SK-N-SH treated with all-trans-retinoic acid at 6 μM for 48 hours (cell line): ENCODE measurements at regions not wholly inside any gene's neighbourhood (a gene's known extent, or its start where the extent isn't known, plus 50 kb on each side); places are given as distances from the start of the nearest gene placed in this dataset.
"Not testable (repeated sequence)": the region's sequence is repeated elsewhere in the genome, so short reads cannot be mapped to it uniquely, and the experiment has no call there.

ENCODE experiments used
- ATAC-seq: fragments of 200-7000 bp; cut with Tn5 transposase; 3 replicates; pipeline ENCODE4 v1.9.1; 2020; ENCODE audit warnings: mild to moderate bottlenecking, moderate library complexity
- ARNTL ChIP-seq: fragments of 450-650 bp; formaldehyde crosslinking; IDR thresholded peaks from 2 replicates; pipeline ENCODE4 v1.5.0; 2020; ENCODE audit warnings: low read depth, mild to moderate bottlenecking, moderate library complexity, borderline replicate concordance
- BACH2 ChIP-seq: fragments of 250-450 bp; sonication (Bioruptor Pico); IDR thresholded peaks from 2 replicates; pipeline ENCODE4 v1.9.0; 2021; ENCODE audit warnings: mild to moderate bottlenecking, borderline replicate concordance
- CSDC2 ChIP-seq: fragments of 250-450 bp; sonication (Bioruptor Pico); IDR thresholded peaks from 2 replicates; pipeline ENCODE4 v1.5.0; 2020; ENCODE audit warnings: mild to moderate bottlenecking, moderate library complexity
- CSRNP3 ChIP-seq: fragments of 250-450 bp; sonication (Bioruptor Pico); IDR thresholded peaks from 2 replicates; pipeline ENCODE4 v1.5.1; 2021; ENCODE audit warnings: mild to moderate bottlenecking, moderate library complexity
- ESRRG ChIP-seq: fragments of 250-450 bp; sonication (Bioruptor Pico); IDR thresholded peaks from 2 replicates; pipeline ENCODE4 v1.6.1; 2021; ENCODE audit warnings: mild to moderate bottlenecking
- GLIS3 ChIP-seq: fragments of 250-450 bp; sonication (Bioruptor Pico); IDR thresholded peaks from 2 replicates; pipeline ENCODE4 v1.5.0; 2020; ENCODE audit warnings: mild to moderate bottlenecking, moderate library complexity
- ISL1 ChIP-seq: fragments of 250-450 bp; sonication (Bioruptor Pico); IDR thresholded peaks from 2 replicates; pipeline ENCODE4 v2.1.2; 2022; ENCODE audit warnings: mild to moderate bottlenecking, moderate library complexity
- OSR1 ChIP-seq: fragments of 250-450 bp; sonication (Bioruptor Pico); IDR thresholded peaks from 2 replicates; pipeline ENCODE4 v1.8.0; 2022; ENCODE audit warnings: moderate library complexity, mild to moderate bottlenecking, inconsistent platforms
- PATZ1 ChIP-seq: fragments of 250-450 bp; sonication (Bioruptor Pico); IDR thresholded peaks from 2 replicates; pipeline ENCODE4 v1.8.0; 2020; ENCODE audit warnings: mild to moderate bottlenecking, moderate library complexity, borderline replicate concordance
- PPARA ChIP-seq: fragments of 250-450 bp; sonication (Bioruptor Pico); IDR thresholded peaks from 2 replicates; pipeline ENCODE4 v1.5.0; 2020; ENCODE audit warnings: mild to moderate bottlenecking, borderline replicate concordance
- RARB ChIP-seq: fragments of 250-450 bp; sonication (Bioruptor Pico); IDR thresholded peaks from 2 replicates; pipeline ENCODE4 v1.8.0; 2021; ENCODE audit warnings: mild to moderate bottlenecking, moderate library complexity
- SNAI2 ChIP-seq: fragments of 250-450 bp; sonication (Bioruptor Pico); IDR thresholded peaks from 2 replicates; pipeline ENCODE4 v1.5.0; 2020; ENCODE audit warnings: mild to moderate bottlenecking, moderate library complexity
- TCF4 ChIP-seq: fragments of 250-450 bp; sonication (Bioruptor Pico); IDR thresholded peaks from 2 replicates; pipeline ENCODE4 v1.8.0; 2021; ENCODE audit warnings: mild to moderate bottlenecking, moderate library complexity, borderline replicate concordance
- TOX ChIP-seq: fragments of 250-450 bp; sonication (Bioruptor Pico); IDR thresholded peaks from 2 replicates; pipeline ENCODE4 v1.8.0; 2021; ENCODE audit warnings: mild to moderate bottlenecking, moderate library complexity, borderline replicate concordance
- ZC3H10 ChIP-seq: fragments of 250-450 bp; sonication (Bioruptor Pico); IDR thresholded peaks from 2 replicates; pipeline ENCODE4 v1.5.1; 2021; ENCODE audit warnings: mild to moderate bottlenecking, moderate library complexity
- ZFP3 ChIP-seq: fragments of 250-450 bp; sonication (Bioruptor Pico); IDR thresholded peaks from 2 replicates; pipeline ENCODE4 v1.5.0; 2020; ENCODE audit warnings: mild to moderate bottlenecking, moderate library complexity
- ZNF565 ChIP-seq: fragments of 450-650 bp; formaldehyde crosslinking; conservative IDR thresholded peaks from 2 replicates; pipeline ENCODE4 v1.5.0; 2020; ENCODE audit warnings: low read depth, mild to moderate bottlenecking, moderate library complexity
- ZNF70 ChIP-seq: fragments of 450-650 bp; formaldehyde crosslinking; IDR thresholded peaks from 2 replicates; pipeline ENCODE4 v1.5.0; 2020; ENCODE audit warnings: mild to moderate bottlenecking, moderate library complexity
- ZNF8 ChIP-seq: fragments of 450-650 bp; formaldehyde crosslinking; IDR thresholded peaks from 2 replicates; pipeline ENCODE4 v1.5.0; 2020; ENCODE audit warnings: mild to moderate bottlenecking, moderate library complexity
- TF ChIP-seq, protein P1 (sequence below): fragments of 250-450 bp; sonication (Bioruptor Pico); IDR thresholded peaks from 2 replicates; pipeline ENCODE4 v1.5.1; 2020; ENCODE audit warnings: low read depth, mild to moderate bottlenecking, moderate library complexity
- TF ChIP-seq, protein P2 (sequence below): fragments of 250-450 bp; sonication (Bioruptor Pico); IDR thresholded peaks from 2 replicates; pipeline ENCODE4 v1.8.0; 2021; ENCODE audit warnings: low read depth, mild to moderate bottlenecking, moderate library complexity, borderline replicate concordance
- TF ChIP-seq, protein P3 (sequence below): fragments of 250-450 bp; sonication (Bioruptor Pico); IDR thresholded peaks from 2 replicates; pipeline ENCODE4 v1.5.0; 2020; ENCODE audit warnings: mild to moderate bottlenecking, moderate library complexity

GRCh38 chr9:81313877-81314276 lies 375.5 kb downstream of the TLE1 start:
- TF ChIP-seq RARB (CRISPR knock-in tag), result no peak
- TF ChIP-seq ZNF70 (CRISPR knock-in tag), result no peak
- no peak for TF ChIP-seq TCF4
- no peak for TF ChIP-seq BACH2 (CRISPR knock-in tag)
- TF ChIP-seq PATZ1 (CRISPR knock-in tag), result no peak
- no peak for TF ChIP-seq SNAI2 (CRISPR knock-in tag)
- TF ChIP-seq PPARA, result no peak
- TF ChIP-seq ZNF8 (CRISPR knock-in tag), result no peak
- TF ChIP-seq ZFP3 (CRISPR knock-in tag), result no peak
- no peak for ATAC-seq

DNA sequence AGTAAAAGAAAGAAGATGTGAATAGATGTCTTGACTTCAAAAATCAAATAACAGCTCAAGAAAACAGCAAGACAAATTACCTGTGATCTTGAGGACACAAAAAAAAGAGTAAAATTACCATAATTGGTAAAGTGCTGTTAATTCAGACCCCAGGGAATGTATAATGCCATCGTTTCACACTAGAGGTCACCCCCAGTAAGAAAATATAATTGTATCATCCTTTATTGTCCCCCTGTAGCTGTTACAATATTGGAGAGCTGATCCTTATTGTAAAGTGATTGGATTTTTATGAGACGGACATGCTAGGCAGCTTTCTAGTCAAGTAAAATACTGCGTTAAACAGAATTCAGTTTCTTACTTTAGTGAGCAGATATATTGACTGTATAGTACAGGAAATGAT lies 377.0 kb downstream of the TLE1 start:
- TF ChIP-seq PPARA (no peak), ZFP3 (CRISPR knock-in tag) (no peak), ISL1 (CRISPR knock-in tag) (no peak), TOX (CRISPR knock-in tag) (no peak), BACH2 (CRISPR knock-in tag) (no peak), ZNF565 (CRISPR knock-in tag) (no peak), ESRRG (no peak), CSDC2 (CRISPR knock-in tag) (no peak), PATZ1 (CRISPR knock-in tag) (no peak), ARNTL (CRISPR knock-in tag) (no peak)
- TF ChIP-seq, protein P1, sequence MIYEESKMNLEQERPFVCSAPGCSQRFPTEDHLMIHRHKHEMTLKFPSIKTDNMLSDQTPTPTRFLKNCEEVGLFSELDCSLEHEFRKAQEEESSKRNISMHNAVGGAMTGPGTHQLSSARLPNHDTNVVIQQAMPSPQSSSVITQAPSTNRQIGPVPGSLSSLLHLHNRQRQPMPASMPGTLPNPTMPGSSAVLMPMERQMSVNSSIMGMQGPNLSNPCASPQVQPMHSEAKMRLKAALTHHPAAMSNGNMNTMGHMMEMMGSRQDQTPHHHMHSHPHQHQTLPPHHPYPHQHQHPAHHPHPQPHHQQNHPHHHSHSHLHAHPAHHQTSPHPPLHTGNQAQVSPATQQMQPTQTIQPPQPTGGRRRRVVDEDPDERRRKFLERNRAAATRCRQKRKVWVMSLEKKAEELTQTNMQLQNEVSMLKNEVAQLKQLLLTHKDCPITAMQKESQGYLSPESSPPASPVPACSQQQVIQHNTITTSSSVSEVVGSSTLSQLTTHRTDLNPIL, result no peak
- ATAC-seq, result peak; percentile 40; the same call in 1 of the 3 replicates

DNA sequence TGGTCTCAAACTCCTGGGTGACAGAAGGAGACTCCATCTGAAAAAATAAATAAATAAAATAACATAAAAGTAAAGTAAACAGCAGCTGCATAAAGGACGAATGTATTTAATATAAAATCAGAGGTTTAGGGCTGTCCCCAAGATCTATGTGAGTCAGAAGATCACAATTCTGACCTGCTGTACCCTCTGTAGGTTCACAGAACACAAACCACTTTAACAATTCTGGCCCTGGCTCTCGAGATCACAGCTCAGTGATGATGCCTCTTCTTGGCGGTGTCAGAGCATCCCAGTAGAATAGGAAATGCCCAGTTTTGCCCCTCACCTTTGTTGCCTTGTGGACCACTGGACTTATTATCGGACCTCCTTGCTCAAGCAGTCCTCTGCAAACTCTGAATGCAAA lies 380.9 kb downstream of the TLE1 start:
- ATAC-seq, result no peak
- TF ChIP-seq CSRNP3 (CRISPR knock-in tag) (no peak), ZFP3 (CRISPR knock-in tag) (no peak), BACH2 (CRISPR knock-in tag) (no peak)
- TF ChIP-seq, protein P2, sequence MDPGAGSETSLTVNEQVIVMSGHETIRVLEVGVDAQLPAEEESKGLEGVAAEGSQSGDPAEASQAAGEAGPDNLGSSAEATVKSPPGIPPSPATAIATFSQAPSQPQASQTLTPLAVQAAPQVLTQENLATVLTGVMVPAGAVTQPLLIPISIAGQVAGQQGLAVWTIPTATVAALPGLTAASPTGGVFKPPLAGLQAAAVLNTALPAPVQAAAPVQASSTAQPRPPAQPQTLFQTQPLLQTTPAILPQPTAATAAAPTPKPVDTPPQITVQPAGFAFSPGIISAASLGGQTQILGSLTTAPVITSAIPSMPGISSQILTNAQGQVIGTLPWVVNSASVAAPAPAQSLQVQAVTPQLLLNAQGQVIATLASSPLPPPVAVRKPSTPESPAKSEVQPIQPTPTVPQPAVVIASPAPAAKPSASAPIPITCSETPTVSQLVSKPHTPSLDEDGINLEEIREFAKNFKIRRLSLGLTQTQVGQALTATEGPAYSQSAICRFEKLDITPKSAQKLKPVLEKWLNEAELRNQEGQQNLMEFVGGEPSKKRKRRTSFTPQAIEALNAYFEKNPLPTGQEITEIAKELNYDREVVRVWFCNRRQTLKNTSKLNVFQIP, result no peak

DNA sequence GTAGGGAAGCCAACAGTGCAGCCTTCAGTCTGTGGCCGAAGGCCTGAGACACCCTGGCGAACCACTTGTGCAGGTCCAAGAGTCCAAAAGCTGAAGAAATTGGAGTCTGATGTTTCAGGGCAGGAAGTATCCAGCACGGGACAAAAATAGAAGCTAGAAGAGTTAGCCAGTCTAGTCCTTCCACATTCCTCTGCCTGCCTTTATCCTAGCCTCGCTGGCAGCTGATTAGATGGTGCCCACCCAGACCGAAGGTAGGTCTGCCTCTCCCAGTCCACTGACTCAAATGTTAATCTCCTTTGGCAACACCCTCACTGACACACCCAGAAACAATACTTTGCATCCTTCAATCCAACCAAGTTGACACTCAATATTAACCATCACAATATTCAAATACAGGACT lies 381.6 kb downstream of the TLE1 start:
- ATAC-seq, result not testable (repeated sequence)

DNA sequence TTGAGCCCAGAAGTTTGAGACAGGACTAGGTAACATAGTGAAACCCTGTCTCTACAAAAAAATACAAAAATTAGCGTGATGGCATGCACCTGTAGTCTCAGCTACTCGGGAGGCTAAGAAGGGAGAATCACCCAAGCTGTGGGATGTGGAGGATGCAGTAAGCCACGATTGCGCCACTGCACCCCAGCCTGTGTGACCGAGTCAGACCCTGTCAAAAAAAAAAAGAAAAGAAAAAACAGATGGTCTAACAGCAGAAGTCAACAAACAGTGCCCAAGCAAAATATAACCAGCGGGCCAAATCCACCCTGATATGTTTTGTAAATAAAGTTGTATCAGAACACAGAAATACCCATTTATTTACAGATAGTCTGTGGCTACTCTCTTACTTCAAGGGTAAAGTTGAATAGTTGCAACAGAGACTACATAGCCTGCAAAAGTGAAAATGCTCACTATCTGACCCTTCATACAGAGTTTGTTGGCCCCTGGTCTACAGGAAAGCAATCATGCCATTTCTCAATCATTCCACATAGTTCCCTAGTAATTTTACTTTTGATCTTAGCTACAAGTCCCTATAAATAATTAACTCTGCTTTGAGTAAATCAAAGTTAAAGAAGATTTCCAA lies 383.7 kb downstream of the TLE1 start:
- ATAC-seq, result no peak
- TF ChIP-seq, protein P3, sequence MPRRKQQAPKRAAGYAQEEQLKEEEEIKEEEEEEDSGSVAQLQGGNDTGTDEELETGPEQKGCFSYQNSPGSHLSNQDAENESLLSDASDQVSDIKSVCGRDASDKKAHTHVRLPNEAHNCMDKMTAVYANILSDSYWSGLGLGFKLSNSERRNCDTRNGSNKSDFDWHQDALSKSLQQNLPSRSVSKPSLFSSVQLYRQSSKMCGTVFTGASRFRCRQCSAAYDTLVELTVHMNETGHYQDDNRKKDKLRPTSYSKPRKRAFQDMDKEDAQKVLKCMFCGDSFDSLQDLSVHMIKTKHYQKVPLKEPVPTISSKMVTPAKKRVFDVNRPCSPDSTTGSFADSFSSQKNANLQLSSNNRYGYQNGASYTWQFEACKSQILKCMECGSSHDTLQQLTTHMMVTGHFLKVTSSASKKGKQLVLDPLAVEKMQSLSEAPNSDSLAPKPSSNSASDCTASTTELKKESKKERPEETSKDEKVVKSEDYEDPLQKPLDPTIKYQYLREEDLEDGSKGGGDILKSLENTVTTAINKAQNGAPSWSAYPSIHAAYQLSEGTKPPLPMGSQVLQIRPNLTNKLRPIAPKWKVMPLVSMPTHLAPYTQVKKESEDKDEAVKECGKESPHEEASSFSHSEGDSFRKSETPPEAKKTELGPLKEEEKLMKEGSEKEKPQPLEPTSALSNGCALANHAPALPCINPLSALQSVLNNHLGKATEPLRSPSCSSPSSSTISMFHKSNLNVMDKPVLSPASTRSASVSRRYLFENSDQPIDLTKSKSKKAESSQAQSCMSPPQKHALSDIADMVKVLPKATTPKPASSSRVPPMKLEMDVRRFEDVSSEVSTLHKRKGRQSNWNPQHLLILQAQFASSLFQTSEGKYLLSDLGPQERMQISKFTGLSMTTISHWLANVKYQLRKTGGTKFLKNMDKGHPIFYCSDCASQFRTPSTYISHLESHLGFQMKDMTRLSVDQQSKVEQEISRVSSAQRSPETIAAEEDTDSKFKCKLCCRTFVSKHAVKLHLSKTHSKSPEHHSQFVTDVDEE (CRISPR knock-in tag), result no peak
- no peak for TF ChIP-seq ZNF8 (CRISPR knock-in tag)
- no peak for TF ChIP-seq PPARA
- TF ChIP-seq, protein P1, result no peak
- no peak for TF ChIP-seq CSDC2 (CRISPR knock-in tag)
- no peak for TF ChIP-seq TCF4
- no peak for TF ChIP-seq ISL1 (CRISPR knock-in tag)
- no peak for TF ChIP-seq ZNF565 (CRISPR knock-in tag)
- no peak for TF ChIP-seq ZC3H10 (CRISPR knock-in tag)
- no peak for TF ChIP-seq BACH2 (CRISPR knock-in tag)
- TF ChIP-seq GLIS3 (CRISPR knock-in tag), result no peak
- no peak for TF ChIP-seq RARB (CRISPR knock-in tag)
- TF ChIP-seq OSR1 (CRISPR knock-in tag), result no peak
